ENCODE measurements at regions not wholly inside any gene's neighbourhood (a gene's known extent, or its start where the extent isn't known, plus 50 kb on each side); places are given as distances from the start of the nearest gene placed in this dataset.

- intact Hi-C loops (cut with micrococcal nuclease), result no loop called here
Measured at GRCh38 chr3:17994167-17994566, 251.7 kb upstream of the TBC1D5 start.

GRCh38 chr3:17990390-17990789, 248.0 kb upstream of the TBC1D5 start:
- intact Hi-C loops (cut with micrococcal nuclease), result no loop called here

GRCh38 chr3:17986348-17986816, 244.0 kb upstream of the TBC1D5 start:
- intact Hi-C loops (cut with micrococcal nuclease), result no loop called here

GRCh38 chr3:17985658-17986347, 243.4 kb upstream of the TBC1D5 start:
- intact Hi-C loops (cut with micrococcal nuclease), result no loop called here

GRCh38 chr3:17983106-17983505, 240.7 kb upstream of the TBC1D5 start:
- intact Hi-C loops (cut with micrococcal nuclease), result no loop called here

GRCh38 chr3:17982211-17982880, 239.9 kb upstream of the TBC1D5 start:
- intact Hi-C loops (cut with micrococcal nuclease), result no loop called here

- intact Hi-C loops (cut with micrococcal nuclease), result no loop called here
Measured at GRCh38 chr3:17980863-17981262, 238.4 kb upstream of the TBC1D5 start.

- intact Hi-C loops (cut with micrococcal nuclease), result no loop called here
Measured at GRCh38 chr3:17979911-17980310, 237.5 kb upstream of the TBC1D5 start.

GRCh38 chr3:17979252-17979651, 236.8 kb upstream of the TBC1D5 start:
- intact Hi-C loops (cut with micrococcal nuclease), result no loop called here

- intact Hi-C loops (cut with micrococcal nuclease), result no loop called here
Measured at GRCh38 chr3:17974206-17974841, 231.9 kb upstream of the TBC1D5 start.

GRCh38 chr3:17972959-17973906, 230.8 kb upstream of the TBC1D5 start:
- intact Hi-C loops (cut with micrococcal nuclease), result no loop called here

- intact Hi-C loops (cut with micrococcal nuclease), result no loop called here
Measured at GRCh38 chr3:17972476-17972875, 230.0 kb upstream of the TBC1D5 start.

- intact Hi-C loops (cut with micrococcal nuclease), result no loop called here
Measured at GRCh38 chr3:17972030-17972429, 229.6 kb upstream of the TBC1D5 start.

- intact Hi-C loops (cut with micrococcal nuclease), result no loop called here
Measured at GRCh38 chr3:17969985-17970568, 227.6 kb upstream of the TBC1D5 start.

GRCh38 chr3:17969244-17969643, 226.8 kb upstream of the TBC1D5 start:
- intact Hi-C loops (cut with micrococcal nuclease), result no loop called here

- intact Hi-C loops (cut with micrococcal nuclease), result no loop called here
Measured at GRCh38 chr3:17967953-17968607, 225.6 kb upstream of the TBC1D5 start.

GRCh38 chr3:17967111-17967510, 224.7 kb upstream of the TBC1D5 start:
- intact Hi-C loops (cut with micrococcal nuclease), result no loop called here

GRCh38 chr3:17965331-17965730, 222.9 kb upstream of the TBC1D5 start:
- intact Hi-C loops (cut with micrococcal nuclease), result no loop called here

GRCh38 chr3:17964108-17964507, 221.7 kb upstream of the TBC1D5 start:
- intact Hi-C loops (cut with micrococcal nuclease), result no loop called here

- intact Hi-C loops (cut with micrococcal nuclease), result no loop called here
Measured at GRCh38 chr3:17955411-17955810, 213.0 kb upstream of the TBC1D5 start.
